DMS153 (cell line): ENCODE measurements at regions not wholly inside any gene's neighbourhood (a gene's known extent, or its start where the extent isn't known, plus 50 kb on each side); places are given as distances from the start of the nearest gene placed in this dataset.
"Not testable (repeated sequence)": the region's sequence is repeated elsewhere in the genome, so short reads cannot be mapped to it uniquely, and the experiment has no call there.

ENCODE experiments used
- DNase-seq: peaks from one replicate; lab custom pipeline; 2025; lab: John Stamatoyannopoulos, UW

- DNase-seq, result no peak
These were observed 193.5 kb upstream of the CHST9 start for GRCh38 chr18:27378431-27379095.

- no peak for DNase-seq
These were observed 192.1 kb upstream of the CHST9 start for GRCh38 chr18:27377251-27377650.

GRCh38 chr18:27372386-27372785, 187.3 kb upstream of the CHST9 start:
- no peak for DNase-seq

- DNase-seq, result no peak
These were observed 181.6 kb upstream of the CHST9 start for GRCh38 chr18:27366665-27367064.

GRCh38 chr18:27366151-27366550, 181.0 kb upstream of the CHST9 start:
- DNase-seq, result no peak

- peak; percentile 17 for DNase-seq
These were observed 178.8 kb upstream of the CHST9 start for GRCh38 chr18:27363872-27364271.

GRCh38 chr18:27361477-27361876, 176.4 kb upstream of the CHST9 start:
- DNase-seq, result no peak

- no peak for DNase-seq
These were observed 170.2 kb upstream of the CHST9 start for GRCh38 chr18:27355308-27355707.

- no peak for DNase-seq
These were observed 168.2 kb upstream of the CHST9 start for GRCh38 chr18:27353273-27353672.

GRCh38 chr18:27349284-27349882, 164.3 kb upstream of the CHST9 start:
- DNase-seq, result no peak

- DNase-seq, result no peak
These were observed 146.5 kb upstream of the CHST9 start for GRCh38 chr18:27331606-27332005.

- no peak for DNase-seq
These were observed 129.9 kb upstream of the CHST9 start for GRCh38 chr18:27314996-27315395.

GRCh38 chr18:27313678-27314077, 128.6 kb upstream of the CHST9 start:
- DNase-seq, result no peak

GRCh38 chr18:27312853-27313252, 127.7 kb upstream of the CHST9 start:
- DNase-seq, result no peak

GRCh38 chr18:27312153-27312552, 127.0 kb upstream of the CHST9 start:
- DNase-seq, result no peak

GRCh38 chr18:27311114-27311513, 126.0 kb upstream of the CHST9 start:
- DNase-seq, result no peak

- DNase-seq, result no peak
These were observed 116.7 kb upstream of the CHST9 start for GRCh38 chr18:27301615-27302378.

GRCh38 chr18:27298214-27298804, 113.2 kb upstream of the CHST9 start:
- peak; percentile 13 for DNase-seq

- not testable (repeated sequence) for DNase-seq
These were observed 101.0 kb upstream of the CHST9 start for GRCh38 chr18:27285973-27286562.

GRCh38 chr18:27278131-27278530, 93.0 kb upstream of the CHST9 start:
- DNase-seq, result no peak

GRCh38 chr18:27277554-27277953, 92.4 kb upstream of the CHST9 start:
- DNase-seq, result no peak

GRCh38 chr18:27276886-27277285, 91.8 kb upstream of the CHST9 start:
- no peak for DNase-seq
